GM06990 (cell line): ENCODE measurements at regions not wholly inside any gene's neighbourhood (a gene's known extent, or its start where the extent isn't known, plus 50 kb on each side); places are given as distances from the start of the nearest gene placed in this dataset.

Experiments used
- DNase-seq: peaks from one replicate; pipeline ENCODE4 v3.0.0-alpha.2; 2011; ENCODE audit not compliant: insufficient read length; ENCODE audit errors: extremely low read depth
- H3K27me3 ChIP-seq: replicated peaks from 2 replicates; pipeline ENCODE4 v1.6.0; 2011; ENCODE audit warnings: low read length; ENCODE audit not compliant: control insufficient read depth, insufficient read depth
- H3K36me3 ChIP-seq: 2 replicates; pipeline ENCODE4 v1.5.1; 2011; ENCODE audit warnings: low read length; ENCODE audit not compliant: control insufficient read depth, insufficient read depth
- H3K4me3 ChIP-seq: replicated peaks from 2 replicates; pipeline ENCODE4 v1.5.1; 2011; ENCODE audit warnings: low read depth, mild to moderate bottlenecking, control low read depth, low read length
- CTCF ChIP-seq: IDR thresholded peaks from 2 replicates; pipeline ENCODE4 v1.5.1; 2011; ENCODE audit warnings: low read length, control low read depth, mild to moderate bottlenecking, inconsistent platforms; ENCODE audit not compliant: insufficient read depth, poor library complexity, severe bottlenecking

- TF ChIP-seq CTCF: no peak
- no peaks in the 10 kb centered on the region for H3K27me3 ChIP-seq
- no peak overlapping the region for H3K4me3 ChIP-seq
- DNase-seq: no peak
- no peaks in the 10 kb centered on the region for H3K36me3 ChIP-seq
These were observed 2128.3 kb upstream of the C9orf72 start for GRCh38 chr9:29701559-29701958.

- no peaks in the 10 kb centered on the region for H3K36me3 ChIP-seq
- DNase-seq: no peak
- no peak for TF ChIP-seq CTCF
- no peaks in the 10 kb centered on the region for H3K27me3 ChIP-seq
- no peak overlapping the region for H3K4me3 ChIP-seq
These were observed 2128.7 kb upstream of the C9orf72 start for GRCh38 chr9:29701971-29702370.

GRCh38 chr9:29714860-29715259, 2141.6 kb upstream of the C9orf72 start:
- no peak overlapping the region for H3K4me3 ChIP-seq
- H3K36me3 ChIP-seq: no peaks in the 10 kb centered on the region
- H3K27me3 ChIP-seq: no peaks in the 10 kb centered on the region
- TF ChIP-seq CTCF: no peak
- DNase-seq: no peak

- no peak for TF ChIP-seq CTCF
- no peak for DNase-seq
- no peaks in the 10 kb centered on the region for H3K27me3 ChIP-seq
- H3K36me3 ChIP-seq: no peaks in the 10 kb centered on the region
- H3K4me3 ChIP-seq: no peak overlapping the region
These were observed 2144.3 kb upstream of the C9orf72 start for GRCh38 chr9:29717631-29718030.

DNA sequence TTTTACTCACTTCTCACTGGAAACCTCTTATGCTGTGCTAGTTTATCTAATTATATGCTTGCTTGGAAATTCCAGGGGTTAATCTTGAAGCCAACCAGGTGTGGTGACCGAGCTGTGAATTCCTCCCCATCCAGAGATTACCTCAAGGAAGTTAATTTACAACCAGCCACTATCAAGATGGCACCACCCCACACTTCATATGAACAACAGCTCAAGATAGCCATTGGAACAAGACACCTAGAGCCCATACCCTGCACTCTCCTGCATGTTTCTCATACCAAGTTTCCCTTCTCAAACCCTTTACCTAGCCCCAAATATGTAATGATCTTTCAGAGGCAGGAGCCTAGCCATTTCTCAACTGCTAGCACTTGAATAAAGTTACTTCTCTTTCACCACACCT, 2156.9 kb upstream of the C9orf72 start:
- no peak for TF ChIP-seq CTCF
- Histone ChIP-seq H3K36me3 (no peaks in the 10 kb centered on the region), H3K27me3 (no peaks in the 10 kb centered on the region)

DNA sequence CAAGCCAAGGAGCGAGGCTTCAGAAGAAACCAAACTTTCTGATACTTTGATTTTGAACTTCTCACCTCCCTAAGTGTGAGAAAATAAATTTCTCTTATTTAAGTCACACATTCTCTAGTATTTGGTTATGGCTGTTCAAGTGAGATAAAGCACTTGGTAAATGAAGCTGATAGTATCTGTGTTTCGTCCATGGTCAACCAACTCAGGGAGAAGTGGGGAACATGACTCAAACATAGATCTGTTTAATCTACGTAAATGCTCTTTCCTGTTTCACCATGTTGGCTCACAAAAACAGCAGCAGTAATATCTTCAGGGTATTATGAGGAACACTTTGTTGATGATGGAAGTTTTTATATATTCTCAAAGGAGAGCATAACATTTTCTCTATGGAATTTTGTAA, 2167.2 kb upstream of the C9orf72 start:
- H3K36me3 ChIP-seq: no peaks in the 10 kb centered on the region
- H3K4me3 ChIP-seq: no peak overlapping the region
- TF ChIP-seq CTCF: no peak
- no peaks in the 10 kb centered on the region for H3K27me3 ChIP-seq
- DNase-seq: no peak

More for the DNA sequence above, 2156.9 kb upstream of the C9orf72 start:
- no peak overlapping the region for H3K4me3 ChIP-seq
- DNase-seq: no peak
